HG03280 (cell line): ENCODE measurements at regions not wholly inside any gene's neighbourhood (a gene's known extent, or its start where the extent isn't known, plus 50 kb on each side); places are given as distances from the start of the nearest gene placed in this dataset.
"Not testable (repeated sequence)": the region's sequence is repeated elsewhere in the genome, so short reads cannot be mapped to it uniquely, and the experiment has no call there.

Source experiments
- ATAC-seq: cut with Tn5 transposase; IDR thresholded peaks from one replicate; pipeline ENCODE4 v1.9.1; 2021; ENCODE audit warnings: mild to moderate bottlenecking, moderate library complexity; ENCODE audit not compliant: unreplicated experiment

DNA sequence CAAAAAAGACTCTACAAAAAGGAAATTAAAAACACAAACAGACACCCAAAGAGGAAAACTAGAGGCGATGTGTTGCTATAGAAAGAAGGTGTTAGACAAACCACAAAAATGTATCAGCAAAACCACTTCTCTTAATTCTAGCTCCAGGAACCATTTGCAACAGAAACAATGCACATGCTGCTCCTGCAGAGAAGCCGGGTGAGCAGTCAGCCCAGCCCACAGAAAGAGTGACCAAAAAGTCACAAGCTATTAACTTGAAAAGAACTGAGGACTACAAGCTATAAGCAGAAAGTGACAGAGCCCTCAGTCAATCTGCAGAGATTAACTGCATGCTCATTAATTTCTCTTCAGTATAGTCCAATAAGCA lies 96.2 kb upstream of the KLHL13 start:
- ATAC-seq = peak; percentile 68

DNA sequence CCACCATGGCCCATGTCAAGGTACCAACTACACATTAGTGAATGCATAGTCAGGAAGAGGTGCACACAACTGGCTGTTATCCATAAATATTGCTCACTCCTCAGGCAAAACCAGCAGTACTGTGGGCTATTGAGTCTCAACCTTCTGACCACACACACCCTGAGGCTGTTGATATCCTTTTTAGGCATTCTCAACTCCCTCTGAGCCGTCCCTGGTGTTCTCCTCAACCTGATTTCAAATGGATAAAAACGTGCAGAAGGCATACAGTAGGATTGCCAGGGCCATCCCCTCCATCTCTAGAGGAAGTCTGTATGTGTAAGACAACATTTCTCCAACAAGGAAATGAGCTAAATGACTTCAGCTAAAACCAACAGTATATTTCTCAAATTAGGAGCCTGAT lies 98.7 kb upstream of the KLHL13 start:
- no peak for ATAC-seq

DNA sequence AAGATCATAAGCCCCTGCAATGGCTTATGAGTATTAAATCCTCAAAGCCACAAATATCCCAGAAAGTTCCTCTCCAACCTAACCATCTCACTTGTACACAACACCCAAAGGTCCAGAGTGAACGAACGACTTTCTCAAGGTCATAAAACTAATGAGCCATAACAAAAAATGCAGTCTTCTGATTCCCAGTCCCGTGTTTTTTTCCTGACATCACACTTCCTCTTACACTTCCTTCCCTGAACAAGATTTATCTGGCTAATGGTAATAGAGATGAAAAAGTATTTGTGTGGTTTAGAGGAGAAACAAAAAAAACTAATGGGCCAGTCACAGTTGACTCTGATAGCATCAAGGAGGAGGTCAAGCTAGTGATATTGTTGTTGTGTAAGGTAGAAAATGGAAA lies 99.5 kb upstream of the KLHL13 start:
- no peak for ATAC-seq

DNA sequence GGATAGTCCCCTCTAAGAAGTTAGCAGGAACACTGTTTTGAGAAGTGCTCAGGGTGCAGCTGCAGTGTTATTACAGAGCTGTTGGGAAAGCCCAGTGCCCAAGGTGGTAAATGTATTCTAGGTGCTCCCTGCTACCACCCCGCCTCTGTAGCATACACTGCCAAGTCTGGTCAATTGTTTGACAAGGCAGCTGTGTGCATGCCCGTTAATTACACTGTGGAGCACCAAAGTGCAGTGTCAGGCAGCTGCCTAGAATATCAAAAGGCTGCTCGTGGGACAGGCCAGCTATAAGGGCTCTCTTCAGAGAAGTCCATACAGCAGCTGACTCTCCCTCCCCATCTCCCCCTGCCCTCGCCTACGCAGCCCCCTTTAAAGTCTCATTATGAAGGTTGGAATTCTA lies 99.9 kb upstream of the KLHL13 start:
- no peak for ATAC-seq

DNA sequence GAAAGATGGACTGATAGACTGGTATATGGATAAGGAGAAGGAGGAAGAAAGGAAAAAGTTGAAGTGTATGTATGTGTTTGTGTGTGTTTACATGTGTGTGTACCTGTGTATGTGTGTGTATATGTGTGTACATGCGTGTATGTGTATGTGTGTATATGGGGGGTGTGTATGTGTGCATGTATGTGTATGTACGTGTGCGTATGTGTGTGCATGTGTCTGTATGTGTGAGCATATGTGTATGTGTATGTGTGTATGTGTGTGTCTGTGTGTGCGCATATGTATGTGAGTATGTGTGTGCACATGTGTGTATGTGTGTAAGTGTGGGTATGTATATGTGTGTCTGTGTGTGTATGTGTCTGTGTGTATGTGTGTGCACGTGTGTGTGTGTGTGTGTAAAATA lies 101.5 kb upstream of the KLHL13 start:
- no peak for ATAC-seq

DNA sequence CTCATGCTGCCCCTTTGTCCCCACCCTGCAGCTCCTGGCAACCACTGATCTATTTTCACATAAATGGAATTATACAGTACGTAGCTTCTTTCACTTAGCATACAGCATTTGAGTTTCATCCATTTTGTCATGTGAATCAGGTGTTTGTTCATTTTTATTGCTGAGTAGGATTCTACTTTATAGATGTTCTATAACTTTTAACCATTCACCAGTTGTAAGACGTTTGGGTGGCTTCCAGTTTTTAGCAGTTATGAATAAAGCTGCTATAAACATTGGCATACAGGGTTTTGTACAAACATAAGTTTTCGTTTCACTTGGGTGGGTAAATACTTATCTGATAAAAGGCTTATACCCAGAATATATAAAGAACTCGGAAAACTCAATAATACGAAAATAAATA lies 102.3 kb upstream of the KLHL13 start:
- ATAC-seq = no peak

DNA sequence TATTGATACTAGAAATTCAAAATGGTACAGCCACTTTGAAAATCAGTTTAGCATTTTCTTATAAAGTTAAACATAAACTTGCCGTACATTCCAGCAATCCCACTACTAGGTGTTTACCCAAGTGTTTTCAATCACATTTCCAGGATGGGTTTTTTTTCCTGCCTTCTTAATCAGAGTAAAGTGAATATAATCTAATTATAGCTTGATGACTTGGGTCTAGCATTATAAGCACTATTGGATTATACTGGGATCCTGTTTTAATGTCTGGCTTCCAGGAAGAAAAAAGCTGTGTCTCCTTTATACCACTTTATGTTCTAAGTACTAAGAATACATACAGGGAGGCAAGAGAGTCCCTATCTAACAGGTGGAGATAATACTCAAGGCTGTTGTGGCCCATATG lies 103.3 kb upstream of the KLHL13 start:
- no peak for ATAC-seq

DNA sequence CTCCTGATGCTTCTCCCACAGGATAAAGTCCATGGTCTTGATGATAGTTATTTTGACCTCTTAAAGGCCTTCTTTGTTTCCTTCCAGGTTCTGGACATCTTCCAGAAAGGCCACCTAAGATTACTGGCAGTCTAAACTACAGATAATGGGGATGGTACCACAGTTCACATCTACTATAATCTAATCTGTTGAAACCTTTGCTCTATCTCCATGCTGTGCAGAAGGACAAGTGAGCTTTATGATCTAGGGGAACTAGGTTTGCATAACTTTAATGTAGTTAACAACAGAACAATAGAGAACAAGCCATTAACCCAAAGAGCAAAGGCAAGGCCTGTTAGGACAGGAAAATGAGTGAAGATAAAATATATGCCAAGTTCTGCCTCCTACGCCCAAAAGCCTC lies 103.9 kb upstream of the KLHL13 start:
- no peak for ATAC-seq

DNA sequence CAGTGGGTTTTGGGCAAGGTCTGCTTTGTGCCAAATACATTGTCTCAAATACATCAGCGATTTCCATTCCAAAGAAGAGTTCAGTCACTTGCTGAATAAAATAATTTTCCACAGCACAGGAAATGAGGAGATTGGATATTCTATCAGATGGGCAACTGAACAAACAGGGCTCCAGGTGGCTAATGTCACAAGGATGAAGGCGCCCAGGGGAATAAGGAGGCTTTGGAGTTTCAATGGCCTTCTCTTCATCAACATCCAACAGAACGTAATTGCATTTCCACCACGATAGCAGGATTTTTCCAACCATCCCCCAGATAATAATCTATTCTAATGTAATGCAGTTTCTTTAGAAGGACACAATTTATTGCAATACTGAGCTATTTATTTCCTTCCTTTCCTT lies 104.7 kb upstream of the KLHL13 start:
- ATAC-seq = no peak

DNA sequence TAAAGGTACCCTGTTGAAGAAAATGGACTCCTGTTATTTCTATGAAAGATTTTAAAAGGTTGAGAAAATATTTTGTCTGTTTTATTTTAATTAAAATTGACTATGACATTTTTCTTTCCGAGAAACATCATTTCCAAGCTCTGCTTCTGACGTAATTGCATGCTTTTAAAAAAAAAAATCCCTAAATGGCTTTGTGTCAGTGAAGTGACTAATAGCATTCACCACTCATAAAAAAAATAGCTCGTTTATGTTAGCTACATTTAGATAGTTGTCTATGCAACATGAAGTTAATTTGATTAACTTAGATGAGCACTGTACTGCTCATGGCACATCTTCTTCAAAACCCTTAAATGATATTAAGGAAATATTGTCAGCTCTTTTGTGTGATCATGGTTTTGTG lies 105.1 kb upstream of the KLHL13 start:
- ATAC-seq = no peak

DNA sequence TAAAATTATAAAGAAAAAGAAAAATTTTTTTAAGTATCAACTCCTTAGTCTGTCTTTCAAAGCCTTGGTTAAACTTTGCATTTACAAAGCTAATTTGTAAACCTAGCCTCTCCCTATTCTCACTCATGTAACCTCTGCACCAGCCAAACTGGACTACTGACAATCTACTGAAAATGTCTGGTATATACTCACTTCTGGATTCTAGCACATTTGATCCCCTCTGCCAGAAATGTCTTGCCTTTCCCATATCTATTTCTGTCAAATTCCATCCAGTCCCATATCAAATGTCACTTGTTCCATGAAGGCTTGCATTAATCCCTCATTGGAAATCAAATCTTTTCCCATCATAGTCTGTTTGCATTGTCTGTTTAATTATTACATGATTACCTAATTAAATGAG lies 105.8 kb upstream of the KLHL13 start:
- no peak for ATAC-seq

DNA sequence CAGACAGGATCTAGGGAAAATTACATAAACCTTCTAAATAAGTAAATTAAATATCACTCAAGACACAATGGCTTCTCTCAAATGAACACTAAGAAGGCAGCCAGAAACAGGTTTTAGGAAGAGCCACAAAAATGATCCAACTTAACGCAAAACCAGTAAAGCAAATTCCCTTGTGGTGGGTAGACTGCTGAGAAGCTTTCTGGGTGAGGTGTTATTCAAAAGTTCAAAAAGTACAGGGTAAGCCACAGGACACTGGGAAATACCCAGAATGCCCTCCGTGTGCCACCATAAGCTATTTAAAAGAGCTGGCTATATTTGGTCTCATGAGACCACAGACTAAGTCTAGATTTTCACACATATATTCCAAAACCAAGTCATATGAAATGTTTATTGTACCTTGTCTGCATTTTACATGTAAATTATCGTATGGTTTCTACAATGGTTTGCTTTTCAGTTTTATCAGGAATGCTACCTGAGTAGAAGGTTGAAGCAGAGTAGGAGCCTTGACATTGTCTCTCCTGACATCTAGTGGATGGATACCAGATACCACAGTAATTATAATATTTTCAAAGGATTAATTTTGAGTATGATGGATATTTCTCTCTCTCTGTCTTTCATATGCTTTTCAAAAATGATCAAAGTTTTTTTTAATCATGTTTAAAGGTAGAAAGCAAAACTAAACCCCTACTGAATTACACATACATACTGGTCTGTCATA lies 109.3 kb upstream of the KLHL13 start:
- peak; percentile 64 for ATAC-seq

DNA sequence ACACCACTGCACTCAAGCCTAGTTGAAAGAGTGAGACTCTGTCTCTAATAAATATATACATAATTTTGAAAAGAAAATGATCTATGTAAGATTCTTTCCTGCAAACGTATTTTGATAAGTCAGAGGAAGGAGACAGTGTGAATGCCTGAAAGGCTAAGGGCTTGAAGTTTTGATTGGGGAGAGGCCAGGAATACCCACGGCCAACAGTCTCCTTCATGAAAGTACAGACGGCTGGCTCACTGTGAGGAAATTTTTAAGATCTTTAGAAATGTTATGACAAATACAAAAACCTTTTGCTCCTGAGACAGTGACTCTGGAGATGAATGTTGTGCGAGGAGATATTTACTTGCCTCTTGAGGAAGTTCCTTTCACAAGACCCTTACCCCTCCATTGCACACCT lies 111.4 kb upstream of the KLHL13 start:
- ATAC-seq = no peak

DNA sequence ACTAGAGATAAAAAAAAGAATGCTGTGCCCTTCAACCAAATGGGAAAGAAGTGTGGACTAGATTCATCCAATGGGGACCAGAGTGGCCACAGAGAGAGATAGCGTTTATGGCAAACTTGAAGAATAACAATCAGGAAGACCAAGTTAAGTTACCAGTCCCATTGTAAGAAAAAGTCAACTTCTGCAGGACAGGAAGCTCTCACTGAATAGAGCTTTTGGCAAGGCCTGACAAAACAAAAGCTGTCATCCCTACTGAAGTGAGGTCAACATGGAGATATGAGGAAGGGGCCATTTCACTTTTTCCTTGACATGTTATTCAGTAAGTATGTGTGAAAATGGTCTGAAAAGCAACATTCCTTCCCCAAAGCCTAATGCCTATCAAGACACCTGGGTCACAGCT lies 111.8 kb upstream of the KLHL13 start:
- ATAC-seq = no peak

DNA sequence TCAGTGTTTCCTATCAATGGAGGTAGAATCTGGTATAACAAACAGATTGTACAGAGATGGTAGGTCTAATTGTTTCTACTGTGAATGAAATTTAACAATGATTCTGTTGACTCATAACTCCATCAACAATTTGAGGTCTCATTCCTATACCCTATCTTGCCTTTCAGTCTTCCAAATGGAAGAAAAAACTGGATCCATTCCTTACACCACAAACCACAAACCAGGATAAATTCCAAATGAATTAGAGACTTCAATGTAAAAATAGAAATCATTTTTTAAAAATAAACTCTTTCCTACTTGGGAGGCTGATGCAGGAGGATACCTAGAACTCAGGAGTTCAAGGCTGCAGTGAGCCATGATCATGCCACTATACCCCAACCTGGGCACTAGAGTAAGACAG lies 114.4 kb upstream of the WDR44 start:
- ATAC-seq = no peak

DNA sequence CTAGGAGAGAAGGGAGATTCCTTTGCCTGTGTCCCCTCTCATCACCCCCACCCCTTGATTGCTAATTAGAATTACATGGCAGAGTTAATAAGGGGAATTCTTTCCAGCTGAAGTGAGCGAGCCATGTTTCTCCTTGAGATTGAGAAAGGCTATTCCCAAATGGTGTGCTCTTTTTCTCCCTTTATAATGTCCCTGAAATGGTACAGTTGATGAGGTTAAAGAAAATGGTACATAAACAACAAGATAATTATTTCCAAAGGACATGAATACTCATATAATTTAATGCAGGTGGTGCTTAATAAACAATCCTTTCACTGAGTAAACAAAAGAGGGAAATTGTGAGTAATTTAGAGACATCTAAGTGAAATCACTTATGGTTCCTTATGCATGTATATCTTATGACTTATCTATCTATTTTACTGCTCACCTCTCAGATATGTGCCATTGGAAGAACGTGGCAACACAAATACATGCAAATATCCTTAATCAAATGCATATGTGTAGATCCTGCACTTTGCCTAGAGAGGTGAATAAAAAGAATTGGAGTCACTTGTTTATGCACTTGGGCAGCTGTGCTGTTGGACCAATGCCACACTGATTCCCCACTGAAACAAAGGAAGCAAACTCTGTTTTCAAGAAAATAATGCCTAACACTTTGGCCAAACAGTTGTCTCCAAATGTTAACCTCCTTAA lies 106.6 kb upstream of the WDR44 start:
- ATAC-seq = no peak

DNA sequence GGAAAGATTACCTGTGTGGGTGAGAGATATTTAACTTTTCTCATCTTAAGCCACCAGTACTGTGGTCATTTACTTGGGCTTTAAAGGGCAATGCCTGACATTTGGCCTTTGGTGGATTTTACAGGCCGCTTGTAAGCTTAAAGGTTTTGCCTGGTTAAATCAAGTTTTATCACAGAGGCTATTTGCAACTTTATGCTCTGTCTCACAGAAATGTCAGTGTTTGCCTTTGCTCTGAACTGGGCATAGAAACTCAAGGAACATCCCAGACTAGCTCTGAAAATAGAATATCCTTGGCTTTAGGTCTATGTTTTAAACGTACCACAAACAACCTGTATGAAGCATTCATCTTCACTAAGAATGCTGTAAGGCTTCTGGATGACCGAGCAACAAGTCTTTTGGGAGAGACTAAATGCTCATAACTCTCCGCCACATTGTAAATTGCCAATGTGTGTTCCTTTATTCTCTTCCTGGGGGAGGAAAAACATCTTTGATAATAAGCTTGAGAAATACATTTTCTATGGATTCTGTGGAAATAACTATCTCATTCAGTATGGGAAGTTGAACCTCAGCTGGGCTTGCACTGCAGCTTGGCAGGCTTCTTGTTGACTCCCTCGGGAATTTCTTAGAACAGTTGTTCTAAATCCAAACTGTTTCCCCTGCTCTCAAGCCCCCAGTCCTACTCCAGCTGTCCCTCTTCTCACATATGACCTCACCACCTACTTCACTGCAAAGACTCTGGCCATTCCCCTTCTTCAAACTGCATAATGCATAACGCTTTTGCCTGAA lies 105.8 kb upstream of the WDR44 start:
- no peak for ATAC-seq

DNA sequence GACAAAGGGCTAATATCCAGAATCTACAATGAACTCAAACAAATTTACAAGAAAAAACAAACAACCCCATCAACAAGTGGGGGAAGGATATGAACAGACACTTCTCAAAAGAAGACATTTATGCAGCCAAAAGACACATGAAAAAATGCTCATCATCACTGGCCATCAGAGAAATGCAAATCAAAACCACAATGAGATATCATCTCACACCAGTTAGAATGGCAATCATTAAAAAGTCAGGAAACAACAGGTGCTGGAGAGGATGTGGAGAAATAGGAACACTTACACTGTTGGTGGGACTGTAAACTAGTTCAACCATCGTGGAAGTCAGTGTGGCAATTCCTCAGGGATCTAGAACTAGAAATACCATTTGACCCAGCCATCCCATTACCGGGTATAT lies 98.9 kb upstream of the WDR44 start:
- ATAC-seq = not testable (repeated sequence)

DNA sequence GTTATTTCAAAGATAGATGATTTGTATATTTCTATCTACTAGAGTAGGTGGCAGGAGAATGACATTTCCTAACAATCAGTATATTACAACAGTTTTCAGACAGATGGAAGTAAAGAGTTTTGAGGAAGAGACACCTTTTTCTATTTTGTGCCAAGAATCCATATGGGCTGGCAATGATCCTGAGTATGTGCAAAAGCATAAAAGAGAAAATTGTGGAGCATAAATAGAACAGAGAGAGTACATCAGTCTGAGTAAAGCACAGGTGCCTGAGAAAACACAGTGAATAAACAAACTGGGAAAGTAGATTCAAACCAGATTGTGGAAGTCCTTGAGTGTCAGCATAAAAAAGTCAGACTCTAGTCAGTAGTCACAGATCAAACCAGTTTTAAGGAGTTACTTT lies 96.8 kb upstream of the WDR44 start:
- no peak for ATAC-seq

DNA sequence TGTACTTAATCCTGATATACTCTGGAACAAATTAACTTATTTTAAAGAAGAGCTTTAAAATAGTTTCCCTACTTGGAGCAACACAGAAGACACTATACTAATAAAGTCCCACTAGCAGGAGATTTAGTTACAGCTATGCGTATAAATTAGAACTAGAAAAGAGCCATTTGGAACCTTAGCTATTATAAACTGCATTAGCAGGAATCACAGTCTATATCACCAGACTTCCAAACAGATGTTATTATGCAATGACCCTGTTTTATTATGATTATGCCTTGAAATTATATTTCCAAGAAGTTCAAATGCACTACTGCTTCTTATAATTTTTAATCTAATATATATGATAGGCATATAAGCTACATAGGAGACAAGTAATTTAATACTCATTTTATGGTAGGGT lies 95.5 kb upstream of the WDR44 start:
- ATAC-seq = no peak

DNA sequence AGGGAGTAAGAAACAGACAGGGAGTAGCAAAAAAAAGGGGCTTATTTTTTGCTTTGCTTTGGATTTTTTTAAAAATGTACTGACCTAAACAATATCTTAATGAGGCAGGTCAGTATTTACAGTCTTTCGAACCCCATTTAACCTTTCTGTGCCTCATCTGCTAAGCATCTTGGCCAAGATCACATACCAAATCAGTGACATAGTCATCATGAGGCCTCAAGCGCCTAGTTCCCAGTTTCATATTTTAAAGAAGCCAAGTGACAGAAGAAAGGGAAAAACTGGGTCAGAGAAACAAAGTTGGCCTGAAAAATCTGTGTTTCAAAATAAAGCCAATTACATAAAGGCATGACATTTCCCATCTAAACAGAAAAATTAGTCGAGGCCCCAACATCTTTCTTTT lies 94.6 kb upstream of the WDR44 start:
- no peak for ATAC-seq

DNA sequence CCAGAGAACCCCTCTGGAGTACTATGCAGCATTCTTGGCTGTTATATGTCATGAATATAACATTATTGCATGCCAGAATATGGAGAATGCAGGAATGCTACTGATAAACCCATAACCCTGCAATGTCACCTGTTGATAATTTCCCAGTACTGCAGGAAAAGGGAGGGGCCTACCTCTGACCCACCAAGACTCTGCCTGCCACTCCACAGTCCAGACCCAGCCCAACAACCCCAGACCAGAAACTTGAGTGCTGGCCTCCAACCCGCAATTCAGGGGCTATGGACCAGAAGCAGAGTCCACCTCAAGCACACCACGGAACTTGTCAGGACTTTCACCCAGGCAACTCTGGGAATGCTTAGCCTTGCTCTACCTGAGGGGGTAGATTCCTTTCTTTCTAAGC lies 92.9 kb upstream of the WDR44 start:
- ATAC-seq = no peak
